HL-60 (cell line): ENCODE measurements at regions not wholly inside any gene's neighbourhood (a gene's known extent, or its start where the extent isn't known, plus 50 kb on each side); places are given as distances from the start of the nearest gene placed in this dataset.

Experiments used
- GABPA ChIP-seq: IDR thresholded peaks from 2 replicates; pipeline ENCODE4 v1.6.1; 2012; ENCODE audit warnings: low read depth
- POLR2AphosphoS5 ChIP-seq: IDR thresholded peaks from 2 replicates; pipeline ENCODE4 v1.6.1; 2012; ENCODE audit warnings: low read depth
- TF ChIP-seq, protein P1 (sequence below): IDR thresholded peaks from one replicate; pipeline ENCODE4 v1.5.1; 2011; ENCODE audit warnings: low read length, control low read depth, inconsistent platforms; ENCODE audit not compliant: insufficient read depth
- TF ChIP-seq, protein P2 (sequence below): IDR thresholded peaks from 2 replicates; pipeline ENCODE4 v1.6.1; 2012; ENCODE audit warnings: low read depth; ENCODE audit not compliant: insufficient replicate concordance

DNA sequence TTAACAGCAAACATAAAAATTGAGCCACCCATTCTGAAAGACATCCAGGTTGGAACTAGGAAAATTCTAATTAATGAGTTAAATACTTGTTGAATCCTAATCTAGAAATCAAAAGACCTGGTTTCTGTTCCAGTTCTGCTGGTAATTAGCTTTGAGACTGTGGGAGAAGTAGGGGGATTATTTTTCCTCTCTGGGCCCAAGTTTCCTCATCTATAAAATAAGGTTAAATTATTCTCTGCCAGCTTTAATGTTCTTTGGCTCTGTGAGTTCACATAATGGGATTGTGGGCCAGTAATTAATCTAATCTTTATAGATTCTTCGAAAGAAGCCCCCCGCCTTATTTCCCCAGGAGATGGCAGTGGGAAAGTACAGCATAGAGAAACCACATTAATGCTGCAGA is 104.6 kb downstream of the ENC1 start:
- no peak for TF ChIP-seq POLR2AphosphoS5
- TF ChIP-seq, protein P1, sequence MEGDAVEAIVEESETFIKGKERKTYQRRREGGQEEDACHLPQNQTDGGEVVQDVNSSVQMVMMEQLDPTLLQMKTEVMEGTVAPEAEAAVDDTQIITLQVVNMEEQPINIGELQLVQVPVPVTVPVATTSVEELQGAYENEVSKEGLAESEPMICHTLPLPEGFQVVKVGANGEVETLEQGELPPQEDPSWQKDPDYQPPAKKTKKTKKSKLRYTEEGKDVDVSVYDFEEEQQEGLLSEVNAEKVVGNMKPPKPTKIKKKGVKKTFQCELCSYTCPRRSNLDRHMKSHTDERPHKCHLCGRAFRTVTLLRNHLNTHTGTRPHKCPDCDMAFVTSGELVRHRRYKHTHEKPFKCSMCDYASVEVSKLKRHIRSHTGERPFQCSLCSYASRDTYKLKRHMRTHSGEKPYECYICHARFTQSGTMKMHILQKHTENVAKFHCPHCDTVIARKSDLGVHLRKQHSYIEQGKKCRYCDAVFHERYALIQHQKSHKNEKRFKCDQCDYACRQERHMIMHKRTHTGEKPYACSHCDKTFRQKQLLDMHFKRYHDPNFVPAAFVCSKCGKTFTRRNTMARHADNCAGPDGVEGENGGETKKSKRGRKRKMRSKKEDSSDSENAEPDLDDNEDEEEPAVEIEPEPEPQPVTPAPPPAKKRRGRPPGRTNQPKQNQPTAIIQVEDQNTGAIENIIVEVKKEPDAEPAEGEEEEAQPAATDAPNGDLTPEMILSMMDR: no peak
- TF ChIP-seq, protein P2, sequence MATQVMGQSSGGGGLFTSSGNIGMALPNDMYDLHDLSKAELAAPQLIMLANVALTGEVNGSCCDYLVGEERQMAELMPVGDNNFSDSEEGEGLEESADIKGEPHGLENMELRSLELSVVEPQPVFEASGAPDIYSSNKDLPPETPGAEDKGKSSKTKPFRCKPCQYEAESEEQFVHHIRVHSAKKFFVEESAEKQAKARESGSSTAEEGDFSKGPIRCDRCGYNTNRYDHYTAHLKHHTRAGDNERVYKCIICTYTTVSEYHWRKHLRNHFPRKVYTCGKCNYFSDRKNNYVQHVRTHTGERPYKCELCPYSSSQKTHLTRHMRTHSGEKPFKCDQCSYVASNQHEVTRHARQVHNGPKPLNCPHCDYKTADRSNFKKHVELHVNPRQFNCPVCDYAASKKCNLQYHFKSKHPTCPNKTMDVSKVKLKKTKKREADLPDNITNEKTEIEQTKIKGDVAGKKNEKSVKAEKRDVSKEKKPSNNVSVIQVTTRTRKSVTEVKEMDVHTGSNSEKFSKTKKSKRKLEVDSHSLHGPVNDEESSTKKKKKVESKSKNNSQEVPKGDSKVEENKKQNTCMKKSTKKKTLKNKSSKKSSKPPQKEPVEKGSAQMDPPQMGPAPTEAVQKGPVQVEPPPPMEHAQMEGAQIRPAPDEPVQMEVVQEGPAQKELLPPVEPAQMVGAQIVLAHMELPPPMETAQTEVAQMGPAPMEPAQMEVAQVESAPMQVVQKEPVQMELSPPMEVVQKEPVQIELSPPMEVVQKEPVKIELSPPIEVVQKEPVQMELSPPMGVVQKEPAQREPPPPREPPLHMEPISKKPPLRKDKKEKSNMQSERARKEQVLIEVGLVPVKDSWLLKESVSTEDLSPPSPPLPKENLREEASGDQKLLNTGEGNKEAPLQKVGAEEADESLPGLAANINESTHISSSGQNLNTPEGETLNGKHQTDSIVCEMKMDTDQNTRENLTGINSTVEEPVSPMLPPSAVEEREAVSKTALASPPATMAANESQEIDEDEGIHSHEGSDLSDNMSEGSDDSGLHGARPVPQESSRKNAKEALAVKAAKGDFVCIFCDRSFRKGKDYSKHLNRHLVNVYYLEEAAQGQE: no peak
- no peak for TF ChIP-seq GABPA
